ENCODE measurements at regions not wholly inside any gene's neighbourhood (a gene's known extent, or its start where the extent isn't known, plus 50 kb on each side); places are given as distances from the start of the nearest gene placed in this dataset.

- Histone ChIP-seq H3K27me3 (ENCODE audit: control insufficient read depth, insufficient read depth, low read length) (no peaks in the 10 kb centered on the region), H3K9ac (ENCODE audit: low read length in 3 of 3) (no peak overlapping the region), H3K4me3 (ENCODE audit: low read length in 3 of 3) (no peak overlapping the region), H3K4me1 (ENCODE audit: control insufficient read depth in 2 of 3, insufficient read depth in 2 of 3, low read depth in 1 of 3, low read length in 3 of 3) (no peaks in the 10 kb centered on the region), H3K36me3 (ENCODE audit: control insufficient read depth in 2 of 3, insufficient read depth in 3 of 3, low read length in 3 of 3) (no peaks in the 10 kb centered on the region), H3K9me3 (ENCODE audit: control insufficient read depth in 2 of 3, insufficient read depth in 1 of 3, low read length in 3 of 3) (no peaks in the 10 kb centered on the region), H3K27ac (ENCODE audit: low read depth in 2 of 2, low read length in 2 of 2) (no peak overlapping the region)
- intact Hi-C loops (cut with DNase I) = no loop called here
- TF ChIP-seq CTCF (IDR thresholded peaks at IDR 0.05; ENCODE audit: borderline replicate concordance, extremely low read depth, insufficient read depth) = no peak
- FAIRE-seq = no peak
- DNase-seq = no peak
Measured at GRCh38 chr1:5435414-5435813, 556.8 kb downstream of the NPHP4 start.

- H3K27ac ChIP-seq (ENCODE audit: low read depth in 2 of 2, low read length in 2 of 2) = no peak overlapping the region
- FAIRE-seq (no peak), DNase-seq (no peak)
- H3K4me1 ChIP-seq (ENCODE audit: control insufficient read depth in 2 of 3, insufficient read depth in 2 of 3, low read depth in 1 of 3, low read length in 3 of 3) = no peaks in the 10 kb centered on the region
- H3K9me3 ChIP-seq (ENCODE audit: control insufficient read depth in 2 of 3, insufficient read depth in 1 of 3, low read length in 3 of 3) = no peaks in the 10 kb centered on the region
- no peaks in the 10 kb centered on the region for H3K36me3 ChIP-seq (ENCODE audit: control insufficient read depth in 2 of 3, insufficient read depth in 3 of 3, low read length in 3 of 3)
- no peak overlapping the region for H3K4me3 ChIP-seq (ENCODE audit: low read length in 3 of 3)
- intact Hi-C loops (cut with DNase I) = no loop called here
- no peak overlapping the region for H3K9ac ChIP-seq (ENCODE audit: low read length in 3 of 3)
- H3K27me3 ChIP-seq (ENCODE audit: control insufficient read depth, insufficient read depth, low read length) = no peaks in the 10 kb centered on the region
- no peak for TF ChIP-seq CTCF (IDR thresholded peaks at IDR 0.05; ENCODE audit: borderline replicate concordance, extremely low read depth, insufficient read depth)
Measured at GRCh38 chr1:5432436-5432835, 559.8 kb downstream of the NPHP4 start.

GRCh38 chr1:5430911-5431697 is 561.1 kb downstream of the NPHP4 start:
- intact Hi-C loops (cut with DNase I) = no loop called here
- H3K9ac ChIP-seq (ENCODE audit: low read length in 3 of 3) = no peak overlapping the region
- no peak overlapping the region for H3K27ac ChIP-seq (ENCODE audit: low read depth in 2 of 2, low read length in 2 of 2)
- DNase-seq = no peak
- H3K9me3 ChIP-seq (ENCODE audit: control insufficient read depth in 2 of 3, insufficient read depth in 1 of 3, low read length in 3 of 3) = no peaks in the 10 kb centered on the region
- no peak for FAIRE-seq
- no peak overlapping the region for H3K4me3 ChIP-seq (ENCODE audit: low read length in 3 of 3)
- H3K27me3 ChIP-seq (ENCODE audit: control insufficient read depth, insufficient read depth, low read length) = no peaks in the 10 kb centered on the region
- no peaks in the 10 kb centered on the region for H3K4me1 ChIP-seq (ENCODE audit: control insufficient read depth in 2 of 3, insufficient read depth in 2 of 3, low read depth in 1 of 3, low read length in 3 of 3)
- H3K36me3 ChIP-seq (ENCODE audit: control insufficient read depth in 2 of 3, insufficient read depth in 3 of 3, low read length in 3 of 3) = no peaks in the 10 kb centered on the region
- TF ChIP-seq CTCF (IDR thresholded peaks at IDR 0.05; ENCODE audit: borderline replicate concordance, extremely low read depth, insufficient read depth) = no peak

- no peak for TF ChIP-seq CTCF (IDR thresholded peaks at IDR 0.05; ENCODE audit: borderline replicate concordance, extremely low read depth, insufficient read depth)
- Histone ChIP-seq H3K27ac (ENCODE audit: low read depth in 2 of 2, low read length in 2 of 2) (no peak overlapping the region), H3K9ac (ENCODE audit: low read length in 3 of 3) (no peak overlapping the region), H3K4me1 (ENCODE audit: control insufficient read depth in 2 of 3, insufficient read depth in 2 of 3, low read depth in 1 of 3, low read length in 3 of 3) (no peaks in the 10 kb centered on the region), H3K27me3 (ENCODE audit: control insufficient read depth, insufficient read depth, low read length) (no peaks in the 10 kb centered on the region), H3K9me3 (ENCODE audit: control insufficient read depth in 2 of 3, insufficient read depth in 1 of 3, low read length in 3 of 3) (no peaks in the 10 kb centered on the region), H3K4me3 (ENCODE audit: low read length in 3 of 3) (no peak overlapping the region), H3K36me3 (ENCODE audit: control insufficient read depth in 2 of 3, insufficient read depth in 3 of 3, low read length in 3 of 3) (no peaks in the 10 kb centered on the region)
- FAIRE-seq (no peak), DNase-seq (no peak)
- intact Hi-C loops (cut with DNase I) = no loop called here
Measured at GRCh38 chr1:5430136-5430535, 562.1 kb downstream of the NPHP4 start.
